Activated CD4-positive, alpha-beta T cell treated with anti-CD3 and anti-CD28 coated beads, Interleukin-2, amount 50 U/mL, for 1 hour (primary cell): ENCODE measurements at regions not wholly inside any gene's neighbourhood (a gene's known extent, or its start where the extent isn't known, plus 50 kb on each side); places are given as distances from the start of the nearest gene placed in this dataset.
"Not testable (repeated sequence)": the region's sequence is repeated elsewhere in the genome, so short reads cannot be mapped to it uniquely, and the experiment has no call there.

Experiments used
- DNase-seq: peaks from one replicate; pipeline ENCODE4 v3.0.0-alpha.2; 2020

GRCh38 chr6:9044426-9044825 lies 609.1 kb upstream of the SLC35B3 start:
- DNase-seq = no peak

- no peak for DNase-seq
Observed at GRCh38 chr6:9040718-9041117, 605.4 kb upstream of the SLC35B3 start.

- no peak for DNase-seq
Observed at GRCh38 chr6:9039258-9039657, 603.9 kb upstream of the SLC35B3 start.

GRCh38 chr6:9028086-9028485 lies 592.7 kb upstream of the SLC35B3 start:
- DNase-seq = no peak

- DNase-seq = no peak
Observed at GRCh38 chr6:9025796-9026394, 590.5 kb upstream of the SLC35B3 start.

- DNase-seq = no peak
Observed at GRCh38 chr6:9025228-9025627, 589.9 kb upstream of the SLC35B3 start.

- not testable (repeated sequence) for DNase-seq
Observed at GRCh38 chr6:9024246-9024645, 588.9 kb upstream of the SLC35B3 start.

- DNase-seq = no peak
Observed at GRCh38 chr6:9020001-9020400, 584.7 kb upstream of the SLC35B3 start.

- DNase-seq = no peak
Observed at GRCh38 chr6:9009931-9010330, 574.6 kb upstream of the SLC35B3 start.

- no peak for DNase-seq
Observed at GRCh38 chr6:9007027-9007426, 571.7 kb upstream of the SLC35B3 start.

GRCh38 chr6:9002833-9003232 lies 567.5 kb upstream of the SLC35B3 start:
- DNase-seq = no peak

- no peak for DNase-seq
Observed at GRCh38 chr6:8995156-8995555, 559.8 kb upstream of the SLC35B3 start.

- no peak for DNase-seq
Observed at GRCh38 chr6:8993111-8993510, 557.8 kb upstream of the SLC35B3 start.

GRCh38 chr6:8991844-8992243 lies 556.5 kb upstream of the SLC35B3 start:
- no peak for DNase-seq

GRCh38 chr6:8990075-8990474 lies 554.7 kb upstream of the SLC35B3 start:
- no peak for DNase-seq

- peak; percentile 36 for DNase-seq
Observed at GRCh38 chr6:8983202-8983688, 547.9 kb upstream of the SLC35B3 start.

- no peak for DNase-seq
Observed at GRCh38 chr6:8982668-8983067, 547.3 kb upstream of the SLC35B3 start.

GRCh38 chr6:8973395-8973794 lies 538.0 kb upstream of the SLC35B3 start:
- DNase-seq = no peak

GRCh38 chr6:8969747-8970146 lies 534.4 kb upstream of the SLC35B3 start:
- DNase-seq = no peak

GRCh38 chr6:8958894-8959511 lies 523.7 kb upstream of the SLC35B3 start:
- no peak for DNase-seq

- no peak for DNase-seq
Observed at GRCh38 chr6:8953310-8953709, 518.0 kb upstream of the SLC35B3 start.

GRCh38 chr6:8948733-8949132 lies 513.4 kb upstream of the SLC35B3 start:
- DNase-seq = no peak

GRCh38 chr6:8947900-8948299 lies 512.6 kb upstream of the SLC35B3 start:
- DNase-seq = no peak

- no peak for DNase-seq
Observed at GRCh38 chr6:8944548-8944947, 509.2 kb upstream of the SLC35B3 start.

GRCh38 chr6:8943073-8943472 lies 507.7 kb upstream of the SLC35B3 start:
- DNase-seq = no peak
